IPS DF 6.9 (cell line): ENCODE measurements at regions not wholly inside any gene's neighbourhood (a gene's known extent, or its start where the extent isn't known, plus 50 kb on each side); places are given as distances from the start of the nearest gene placed in this dataset.
"Not testable (repeated sequence)": the region's sequence is repeated elsewhere in the genome, so short reads cannot be mapped to it uniquely, and the experiment has no call there.

Experiments
- DNase-seq: peaks from one replicate; pipeline ENCODE4 v3.0.0-alpha.2; 2013; ENCODE audit warnings: low read depth, low spot score
- H3K27ac ChIP-seq: one replicate; pipeline ENCODE4 v1.5.1; 2013; ENCODE audit warnings: low read length, control low read depth
- H3K27me3 ChIP-seq: 2 replicates; pipeline ENCODE4 v1.6.1; 2013; ENCODE audit warnings: mild to moderate bottlenecking, low read length; ENCODE audit not compliant: control insufficient read depth, insufficient read depth
- H3K36me3 ChIP-seq: 2 replicates; pipeline ENCODE4 v1.6.1; 2013; ENCODE audit warnings: low read length; ENCODE audit not compliant: control insufficient read depth, insufficient read depth
- H3K4me1 ChIP-seq: 2 replicates; pipeline ENCODE4 v1.6.1; 2013; ENCODE audit warnings: low read length; ENCODE audit not compliant: control insufficient read depth, insufficient read depth
- H3K4me3 ChIP-seq: 2 replicates; pipeline ENCODE4 v1.5.1; 2013; ENCODE audit warnings: mild to moderate bottlenecking, low read length
- H3K9me3 ChIP-seq: 2 replicates; pipeline ENCODE4 v1.6.1; 2013; ENCODE audit warnings: low read length, inconsistent platforms; ENCODE audit not compliant: control insufficient read depth, insufficient read depth
- WGBS: extraction: QIAGEN DNeasy Blood & Tissue Kit; methylation state at CpG from one replicate; pipeline ENCODE4 v1.1.7; 2013; ENCODE audit warnings: mixed read lengths, missing lambda C conversion rate; ENCODE audit not compliant: insufficient read length, insufficient coverage; 5-methylcytosine and 5-hydroxymethylcytosine counted together

DNA sequence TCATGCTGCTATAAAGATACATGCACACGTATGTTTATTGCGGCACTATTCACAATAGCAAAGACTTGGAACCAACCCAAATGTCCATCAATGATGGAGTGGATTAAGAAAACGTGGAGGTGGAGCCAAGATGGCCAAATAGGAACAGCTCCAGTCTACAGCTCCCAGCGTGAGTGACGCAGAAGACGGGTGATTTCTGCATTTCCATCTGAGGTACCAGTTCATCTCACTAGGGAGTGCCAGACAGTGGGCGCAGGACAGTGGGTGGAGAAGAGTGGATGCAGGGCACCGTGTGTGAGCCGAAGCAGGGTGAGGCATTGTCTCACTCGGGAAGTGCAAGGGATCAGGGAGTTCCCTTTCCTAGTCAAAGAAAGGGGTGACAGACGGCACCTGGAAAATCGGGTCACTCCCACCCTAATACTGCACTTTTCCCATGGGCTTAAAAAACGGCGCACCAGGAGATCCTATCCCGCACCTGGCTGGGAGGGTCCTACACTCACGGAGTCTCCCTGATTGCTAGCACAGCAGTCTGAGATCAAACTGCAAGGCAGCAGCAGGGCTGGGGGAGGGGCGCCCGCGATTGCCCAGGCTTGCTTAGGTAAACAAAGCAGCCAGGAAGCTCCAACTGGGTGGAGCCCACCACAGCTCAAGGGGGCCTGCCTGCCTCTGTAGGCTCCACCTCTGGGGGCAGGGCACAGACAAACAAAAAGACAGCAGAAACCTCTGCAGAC is 435.5 kb upstream of the PIK3R1 start:
- H3K9me3 ChIP-seq, H3K4me1 ChIP-seq, H3K27ac ChIP-seq, DNase-seq, H3K4me3 ChIP-seq, H3K27me3 ChIP-seq, H3K36me3 ChIP-seq: not testable (repeated sequence)
- WGBS, result no CpG with 5 or more reads among the region's 19 CpGs

DNA sequence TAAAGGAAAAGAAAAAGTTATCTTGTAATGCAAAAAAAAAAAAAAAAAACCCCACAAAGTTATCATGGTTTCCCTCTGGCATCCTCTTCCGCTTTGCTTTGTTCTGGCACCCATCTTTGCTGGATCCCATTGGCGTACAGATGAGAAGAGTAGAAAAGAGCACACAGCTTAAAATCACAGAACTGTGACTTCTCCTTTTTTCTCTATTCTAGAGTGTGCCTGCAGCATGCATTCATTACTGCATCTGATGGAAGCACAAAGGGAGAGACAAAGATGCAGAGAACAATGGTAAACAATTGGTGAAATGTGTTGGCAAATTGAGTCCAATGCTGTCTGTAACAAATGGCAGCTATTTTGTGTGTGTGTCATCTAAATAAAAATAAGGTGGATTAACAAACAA is 440.8 kb upstream of the PIK3R1 start:
- DNase-seq, result no peak
- Histone ChIP-seq H3K27ac (no peak overlapping the region), H3K4me3 (no peak overlapping the region), H3K36me3 (no peaks in the 10 kb centered on the region), H3K9me3 (no peaks in the 10 kb centered on the region), H3K4me1 (no peaks in the 10 kb centered on the region), H3K27me3 (no peaks in the 10 kb centered on the region)
- no CpG with 5 or more reads among the region's 2 CpGs for WGBS

DNA sequence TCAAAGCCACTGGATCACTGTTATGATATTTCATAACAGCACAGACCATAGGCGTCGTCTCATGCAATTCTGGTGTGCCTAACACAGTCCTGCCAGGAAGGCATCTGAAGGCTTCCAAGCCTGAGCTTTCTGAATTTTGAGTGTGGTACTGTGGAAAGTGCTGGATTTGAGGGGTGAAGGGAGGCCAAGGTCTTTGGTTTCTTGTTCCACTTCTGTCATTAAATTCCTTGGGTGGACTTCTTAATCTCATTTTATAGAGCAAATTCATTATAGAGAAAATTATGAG is 441.3 kb upstream of the PIK3R1 start:
- WGBS, result no CpG with 5 or more reads among the region's 2 CpGs
- Histone ChIP-seq H3K27me3 (no peaks in the 10 kb centered on the region), H3K9me3 (no peaks in the 10 kb centered on the region), H3K4me3 (no peak overlapping the region), H3K36me3 (no peaks in the 10 kb centered on the region), H3K27ac (no peak overlapping the region), H3K4me1 (no peaks in the 10 kb centered on the region)
- DNase-seq, result no peak

DNA sequence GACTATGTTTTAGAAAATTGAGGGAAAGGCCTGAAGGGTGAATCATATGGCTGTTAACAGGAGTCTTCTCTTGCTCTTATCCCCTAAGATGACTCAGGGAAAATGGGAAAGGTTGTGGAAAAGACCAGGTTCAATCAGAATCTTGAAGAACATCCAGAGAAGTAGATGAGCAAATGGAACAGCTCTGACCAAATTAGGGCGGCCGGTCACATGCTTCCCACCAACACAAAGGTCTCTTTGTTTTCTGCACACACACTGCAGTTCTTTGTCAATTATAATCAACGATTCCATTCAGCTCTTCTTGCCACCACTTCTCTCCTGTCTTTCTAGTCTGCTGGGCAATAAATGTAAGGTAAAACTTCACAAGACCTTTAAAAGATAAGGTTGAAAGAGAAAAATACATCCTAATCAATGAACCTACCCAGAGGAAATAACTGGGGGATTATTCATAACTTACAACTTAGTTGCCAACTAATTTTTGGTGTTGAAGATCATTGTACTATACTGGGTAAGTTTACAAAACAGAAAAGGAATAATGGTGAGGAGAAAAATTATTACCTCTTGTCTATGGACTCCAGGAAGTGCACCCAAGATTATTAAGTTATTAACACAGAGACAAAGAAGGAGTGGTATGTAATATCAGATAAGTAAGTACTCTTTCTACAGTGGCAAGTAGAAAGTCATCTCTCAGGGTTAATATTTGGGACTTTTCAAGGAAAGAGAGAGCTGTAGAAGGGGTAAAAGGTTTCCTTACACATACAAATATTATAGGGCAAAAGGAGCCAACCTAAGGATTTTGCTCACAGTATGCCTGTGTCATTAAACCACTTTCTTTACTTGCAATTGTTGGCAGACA is 441.9 kb upstream of the PIK3R1 start:
- WGBS, result no CpG with 5 or more reads among the region's 3 CpGs
- Histone ChIP-seq H3K4me1 (no peaks in the 10 kb centered on the region), H3K27me3 (no peaks in the 10 kb centered on the region), H3K27ac (no peak overlapping the region), H3K4me3 (no peak overlapping the region), H3K36me3 (no peaks in the 10 kb centered on the region), H3K9me3 (no peaks in the 10 kb centered on the region)
- no peak for DNase-seq

DNA sequence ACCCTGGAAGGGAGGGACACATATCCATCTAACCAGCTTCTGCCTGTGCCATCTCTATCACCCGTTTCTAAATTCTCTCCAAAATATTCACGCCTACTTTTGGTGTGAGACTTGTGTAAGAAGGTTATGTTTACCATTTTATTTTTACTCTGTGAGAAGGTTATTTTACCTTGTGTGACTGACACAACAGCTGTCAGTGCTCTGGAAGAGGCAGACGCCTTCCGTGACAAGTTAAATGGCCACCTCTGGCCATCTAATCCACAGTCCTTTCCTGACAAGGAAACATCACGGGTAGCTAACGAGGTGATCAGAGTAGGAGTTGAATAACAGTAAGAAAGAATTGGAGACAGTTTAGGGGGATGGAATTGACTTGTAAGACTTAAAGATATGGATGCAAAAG is 443.8 kb upstream of the PIK3R1 start:
- H3K4me3 ChIP-seq, result no peak overlapping the region
- WGBS, result no CpG with 5 or more reads among the region's 6 CpGs
- H3K36me3 ChIP-seq, result no peaks in the 10 kb centered on the region
- DNase-seq, result no peak
- H3K27me3 ChIP-seq, result no peaks in the 10 kb centered on the region
- no peak overlapping the region for H3K27ac ChIP-seq
- H3K9me3 ChIP-seq, result no peaks in the 10 kb centered on the region
- no peaks in the 10 kb centered on the region for H3K4me1 ChIP-seq

DNA sequence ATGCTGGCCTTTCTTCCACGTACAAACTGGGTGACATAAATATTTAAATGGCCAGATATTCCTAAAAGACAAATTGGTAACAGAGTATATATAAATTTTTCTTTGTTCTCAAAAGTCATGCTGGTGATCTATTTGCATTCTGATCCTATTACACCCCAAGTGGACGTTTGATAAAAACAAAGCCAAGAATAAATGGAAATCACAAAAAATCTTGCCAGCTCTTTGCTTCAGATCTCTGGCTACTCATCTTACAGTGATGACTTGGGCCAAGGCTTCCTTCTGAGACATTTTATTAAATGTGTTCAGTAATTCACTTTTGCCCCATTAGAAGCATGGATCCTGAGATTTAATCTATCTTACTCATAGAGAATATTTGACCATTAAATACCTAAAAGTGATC is 444.3 kb upstream of the PIK3R1 start:
- Histone ChIP-seq H3K9me3 (no peaks in the 10 kb centered on the region), H3K4me3 (no peak overlapping the region), H3K4me1 (no peaks in the 10 kb centered on the region), H3K27me3 (no peaks in the 10 kb centered on the region), H3K27ac (no peak overlapping the region), H3K36me3 (no peaks in the 10 kb centered on the region)
- DNase-seq, result no peak
- WGBS, result no CpG with 5 or more reads among the region's 2 CpGs

DNA sequence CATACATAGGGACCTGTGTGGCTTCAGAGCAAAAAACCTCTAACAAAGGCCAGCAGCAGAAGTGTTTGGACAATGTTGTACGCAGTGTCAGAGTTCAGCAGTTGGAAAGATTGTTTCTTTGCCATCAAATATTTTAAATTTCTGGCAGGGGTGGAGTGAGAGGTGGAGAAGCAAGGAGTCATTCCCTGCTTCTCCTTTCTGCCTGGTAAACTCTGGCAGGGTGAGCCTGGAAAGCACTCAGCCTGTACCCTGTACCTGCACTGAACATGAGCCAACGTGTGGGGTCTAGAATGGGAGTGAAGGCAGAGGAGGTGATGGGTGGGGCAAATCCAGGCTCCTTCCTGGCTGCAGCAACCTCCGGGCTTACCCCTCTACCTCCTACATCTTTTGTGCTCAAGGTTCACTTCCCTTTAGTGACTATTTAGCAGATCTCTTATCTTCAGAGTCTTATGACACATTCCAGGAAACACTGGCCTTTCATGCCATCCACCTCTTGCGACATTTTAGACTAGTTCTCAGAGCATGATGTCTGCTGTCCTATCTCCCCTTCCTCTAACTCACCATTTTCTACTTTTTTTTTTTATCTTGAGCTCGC is 445.0 kb upstream of the PIK3R1 start:
- Histone ChIP-seq H3K27ac (no peak overlapping the region), H3K27me3 (no peaks in the 10 kb centered on the region), H3K4me1 (no peaks in the 10 kb centered on the region), H3K4me3 (no peak overlapping the region), H3K9me3 (no peaks in the 10 kb centered on the region), H3K36me3 (no peaks in the 10 kb centered on the region)
- no CpG with 5 or more reads among the region's 5 CpGs for WGBS
- DNase-seq, result no peak

DNA sequence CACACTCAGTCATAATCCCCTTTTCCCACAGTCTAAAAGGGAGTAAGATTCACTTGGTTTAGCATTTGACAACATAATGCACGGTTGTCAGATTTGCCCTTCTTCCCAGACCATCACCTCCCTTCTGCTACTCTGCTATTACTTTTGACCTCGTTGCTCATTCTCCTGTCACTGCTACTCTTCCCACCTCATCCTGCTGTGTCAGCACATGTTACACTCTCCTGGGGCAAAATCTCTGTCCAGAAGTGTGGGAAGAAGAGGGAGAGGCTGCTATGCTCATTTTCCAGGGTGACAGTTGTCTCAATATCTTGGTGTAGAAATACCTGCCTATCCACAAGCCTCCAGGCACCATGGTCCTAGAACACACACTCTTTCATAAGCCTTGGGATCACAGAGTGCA is 449.9 kb upstream of the PIK3R1 start:
- no peak overlapping the region for H3K27ac ChIP-seq
- no peaks in the 10 kb centered on the region for H3K9me3 ChIP-seq
- no peak for DNase-seq
- H3K4me1 ChIP-seq, result no peaks in the 10 kb centered on the region
- H3K36me3 ChIP-seq, result no peaks in the 10 kb centered on the region
- H3K27me3 ChIP-seq, result no peaks in the 10 kb centered on the region
- no peak overlapping the region for H3K4me3 ChIP-seq
- WGBS, result no CpG with 5 or more reads among the region's 2 CpGs

DNA sequence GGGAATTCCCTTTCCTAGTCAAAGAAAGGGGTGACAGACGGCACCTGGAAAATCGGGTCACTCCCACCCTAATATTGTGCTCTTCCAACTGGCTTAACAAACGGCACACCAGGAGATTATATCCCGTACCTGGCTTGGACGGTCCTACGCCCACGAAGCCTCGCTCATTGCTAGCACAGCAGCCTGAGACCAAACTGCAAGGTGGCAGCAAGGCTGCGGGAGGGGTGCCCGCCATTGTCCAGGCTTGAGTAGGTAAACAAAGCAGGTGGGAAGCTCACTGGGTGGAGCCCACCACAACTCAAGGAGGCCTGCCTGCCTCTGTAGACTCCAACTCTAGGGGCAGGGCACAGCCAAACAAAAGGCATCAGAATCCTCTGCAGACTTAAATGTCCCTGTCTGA is 457.8 kb upstream of the PIK3R1 start:
- not testable (repeated sequence) for H3K4me1 ChIP-seq, H3K27me3 ChIP-seq, H3K4me3 ChIP-seq, H3K9me3 ChIP-seq, H3K27ac ChIP-seq, H3K36me3 ChIP-seq, DNase-seq
- WGBS, result no CpG with 5 or more reads among the region's 10 CpGs

DNA sequence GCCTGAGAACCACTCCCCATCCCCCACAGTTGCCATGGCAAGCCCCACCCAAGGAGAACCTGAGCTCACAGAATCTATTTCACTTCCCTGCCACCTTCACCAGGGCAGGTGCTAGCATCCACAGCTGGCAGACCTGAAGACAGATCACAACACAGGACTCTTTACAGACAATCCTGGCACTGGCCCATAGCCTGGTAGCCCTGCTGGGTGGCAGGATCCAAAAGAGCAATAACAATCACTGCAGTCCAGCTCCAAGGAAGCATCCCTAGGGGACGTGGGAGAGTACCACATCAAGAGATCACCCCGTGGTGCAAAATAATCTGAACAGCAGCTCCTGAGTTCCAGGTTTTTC is 463.2 kb upstream of the PIK3R1 start:
- Histone ChIP-seq H3K27ac (no peak overlapping the region), H3K27me3 (no peaks in the 10 kb centered on the region), H3K36me3 (no peaks in the 10 kb centered on the region), H3K9me3 (no peaks in the 10 kb centered on the region), H3K4me3 (no peak overlapping the region), H3K4me1 (no peaks in the 10 kb centered on the region)
- DNase-seq, result no peak
- no CpG with 5 or more reads among the region's 2 CpGs for WGBS
